ENCODE measurements at regions not wholly inside any gene's neighbourhood (a gene's known extent, or its start where the extent isn't known, plus 50 kb on each side); places are given as distances from the start of the nearest gene placed in this dataset.

GRCh38 chr5:148911386-148911785 is 85.0 kb downstream of the ADRB2 start:
- WGBS (ENCODE audit: insufficient coverage) = 73% methylated on average over 2 of the region's 2 CpGs
- no peaks in the 10 kb centered on the region for H3K9me3 ChIP-seq (ENCODE audit: control insufficient read depth, insufficient read depth, low read length)
- no peaks in the 10 kb centered on the region for H3K36me3 ChIP-seq (ENCODE audit: control insufficient read depth, insufficient read depth, low read length)
- no peaks in the 10 kb centered on the region for H3K27me3 ChIP-seq (ENCODE audit: control insufficient read depth, insufficient read depth, low read length)
- no peak overlapping the region for H3K4me3 ChIP-seq (ENCODE audit: low read depth, low read length)
- no peak overlapping the region for H3K27ac ChIP-seq (ENCODE audit: low read depth, low read length)
- no peak for DNase-seq (ENCODE audit: low read depth in 4 of 6, low spot score in 6 of 6)
- peaks cover 9% of the 10 kb centered on the region for H3K4me1 ChIP-seq (ENCODE audit: control insufficient read depth, insufficient read depth, low read length)

- no peak overlapping the region for H3K4me3 ChIP-seq (ENCODE audit: low read depth, low read length)
- H3K9me3 ChIP-seq (ENCODE audit: control insufficient read depth, insufficient read depth, low read length) = no peaks in the 10 kb centered on the region
- H3K4me1 ChIP-seq (ENCODE audit: control insufficient read depth, insufficient read depth, low read length) = peaks cover 9% of the 10 kb centered on the region
- DNase-seq (ENCODE audit: low read depth in 4 of 6, low spot score in 6 of 6) = no peak
- no peaks in the 10 kb centered on the region for H3K27me3 ChIP-seq (ENCODE audit: control insufficient read depth, insufficient read depth, low read length)
- H3K36me3 ChIP-seq (ENCODE audit: control insufficient read depth, insufficient read depth, low read length) = no peaks in the 10 kb centered on the region
- no peak overlapping the region for H3K27ac ChIP-seq (ENCODE audit: low read depth, low read length)
- no CpG with 5 or more reads among the region's 1 CpG for WGBS (ENCODE audit: insufficient coverage)
These were observed 85.7 kb downstream of the ADRB2 start for GRCh38 chr5:148912146-148912545.

GRCh38 chr5:148912714-148913398 is 86.4 kb downstream of the ADRB2 start:
- Histone ChIP-seq H3K4me1 (ENCODE audit: control insufficient read depth, insufficient read depth, low read length) (peaks cover 9% of the 10 kb centered on the region), H3K27ac (ENCODE audit: low read depth, low read length) (no peak overlapping the region), H3K27me3 (ENCODE audit: control insufficient read depth, insufficient read depth, low read length) (no peaks in the 10 kb centered on the region), H3K9me3 (ENCODE audit: control insufficient read depth, insufficient read depth, low read length) (no peaks in the 10 kb centered on the region), H3K36me3 (ENCODE audit: control insufficient read depth, insufficient read depth, low read length) (no peaks in the 10 kb centered on the region), H3K4me3 (ENCODE audit: low read depth, low read length) (no peak overlapping the region)
- WGBS (ENCODE audit: insufficient coverage) = 52% methylated on average over 7 of the region's 9 CpGs
- peak in 1 of 6 donors; percentile 56 for DNase-seq (ENCODE audit: low read depth in 4 of 6, low spot score in 6 of 6)

GRCh38 chr5:148913493-148913892 is 87.1 kb downstream of the ADRB2 start:
- Histone ChIP-seq H3K27me3 (ENCODE audit: control insufficient read depth, insufficient read depth, low read length) (no peaks in the 10 kb centered on the region), H3K4me1 (ENCODE audit: control insufficient read depth, insufficient read depth, low read length) (peaks cover 9% of the 10 kb centered on the region), H3K4me3 (ENCODE audit: low read depth, low read length) (no peak overlapping the region), H3K9me3 (ENCODE audit: control insufficient read depth, insufficient read depth, low read length) (no peaks in the 10 kb centered on the region), H3K27ac (ENCODE audit: low read depth, low read length) (no peak overlapping the region), H3K36me3 (ENCODE audit: control insufficient read depth, insufficient read depth, low read length) (no peaks in the 10 kb centered on the region)
- no peak for DNase-seq (ENCODE audit: low read depth in 4 of 6, low spot score in 6 of 6)
- 94% methylated on average over 3 of the region's 6 CpGs for WGBS (ENCODE audit: insufficient coverage)

- Histone ChIP-seq H3K36me3 (ENCODE audit: control insufficient read depth, insufficient read depth, low read length) (no peaks in the 10 kb centered on the region), H3K4me1 (ENCODE audit: control insufficient read depth, insufficient read depth, low read length) (peaks cover 9% of the 10 kb centered on the region), H3K27me3 (ENCODE audit: control insufficient read depth, insufficient read depth, low read length) (no peaks in the 10 kb centered on the region), H3K27ac (ENCODE audit: low read depth, low read length) (no peak overlapping the region), H3K9me3 (ENCODE audit: control insufficient read depth, insufficient read depth, low read length) (no peaks in the 10 kb centered on the region), H3K4me3 (ENCODE audit: low read depth, low read length) (no peak overlapping the region)
- 100% methylated on average over 1 of the region's 2 CpGs for WGBS (ENCODE audit: insufficient coverage)
- DNase-seq (ENCODE audit: low read depth in 4 of 6, low spot score in 6 of 6) = no peak
These were observed 87.6 kb downstream of the ADRB2 start for GRCh38 chr5:148913985-148914431.

- Histone ChIP-seq H3K27ac (ENCODE audit: low read depth, low read length) (no peak overlapping the region), H3K9me3 (ENCODE audit: control insufficient read depth, insufficient read depth, low read length) (no peaks in the 10 kb centered on the region), H3K36me3 (ENCODE audit: control insufficient read depth, insufficient read depth, low read length) (no peaks in the 10 kb centered on the region), H3K4me3 (ENCODE audit: low read depth, low read length) (no peak overlapping the region), H3K4me1 (ENCODE audit: control insufficient read depth, insufficient read depth, low read length) (peaks cover 9% of the 10 kb centered on the region), H3K27me3 (ENCODE audit: control insufficient read depth, insufficient read depth, low read length) (no peaks in the 10 kb centered on the region)
- 89% methylated on average over 5 of the region's 7 CpGs for WGBS (ENCODE audit: insufficient coverage)
- no peak for DNase-seq (ENCODE audit: low read depth in 4 of 6, low spot score in 6 of 6)
These were observed 88.9 kb downstream of the ADRB2 start for GRCh38 chr5:148915224-148915817.

- DNase-seq (ENCODE audit: low read depth in 4 of 6, low spot score in 6 of 6) = no peak
- H3K36me3 ChIP-seq (ENCODE audit: control insufficient read depth, insufficient read depth, low read length) = no peaks in the 10 kb centered on the region
- H3K4me1 ChIP-seq (ENCODE audit: control insufficient read depth, insufficient read depth, low read length) = no peaks in the 10 kb centered on the region
- no peaks in the 10 kb centered on the region for H3K27me3 ChIP-seq (ENCODE audit: control insufficient read depth, insufficient read depth, low read length)
- WGBS (ENCODE audit: insufficient coverage) = 100% methylated on average over 1 of the region's 2 CpGs
- H3K9me3 ChIP-seq (ENCODE audit: control insufficient read depth, insufficient read depth, low read length) = no peaks in the 10 kb centered on the region
- H3K4me3 ChIP-seq (ENCODE audit: low read depth, low read length) = no peak overlapping the region
- H3K27ac ChIP-seq (ENCODE audit: low read depth, low read length) = no peak overlapping the region
These were observed 94.4 kb downstream of the ADRB2 start for GRCh38 chr5:148920646-148921288.

GRCh38 chr5:148921350-148921749 is 94.9 kb downstream of the ADRB2 start:
- WGBS (ENCODE audit: insufficient coverage) = 70% methylated on average over 1 of the region's 1 CpG
- no peaks in the 10 kb centered on the region for H3K9me3 ChIP-seq (ENCODE audit: control insufficient read depth, insufficient read depth, low read length)
- no peaks in the 10 kb centered on the region for H3K4me1 ChIP-seq (ENCODE audit: control insufficient read depth, insufficient read depth, low read length)
- no peak for DNase-seq (ENCODE audit: low read depth in 4 of 6, low spot score in 6 of 6)
- H3K36me3 ChIP-seq (ENCODE audit: control insufficient read depth, insufficient read depth, low read length) = no peaks in the 10 kb centered on the region
- H3K4me3 ChIP-seq (ENCODE audit: low read depth, low read length) = no peak overlapping the region
- no peak overlapping the region for H3K27ac ChIP-seq (ENCODE audit: low read depth, low read length)
- no peaks in the 10 kb centered on the region for H3K27me3 ChIP-seq (ENCODE audit: control insufficient read depth, insufficient read depth, low read length)

GRCh38 chr5:148922606-148923005 is 96.2 kb downstream of the ADRB2 start:
- WGBS (ENCODE audit: insufficient coverage) = no CpG with 5 or more reads among the region's 1 CpG
- no peaks in the 10 kb centered on the region for H3K36me3 ChIP-seq (ENCODE audit: control insufficient read depth, insufficient read depth, low read length)
- H3K4me3 ChIP-seq (ENCODE audit: low read depth, low read length) = no peak overlapping the region
- H3K27ac ChIP-seq (ENCODE audit: low read depth, low read length) = no peak overlapping the region
- DNase-seq (ENCODE audit: low read depth in 4 of 6, low spot score in 6 of 6) = no peak
- H3K9me3 ChIP-seq (ENCODE audit: control insufficient read depth, insufficient read depth, low read length) = no peaks in the 10 kb centered on the region
- H3K4me1 ChIP-seq (ENCODE audit: control insufficient read depth, insufficient read depth, low read length) = no peaks in the 10 kb centered on the region
- H3K27me3 ChIP-seq (ENCODE audit: control insufficient read depth, insufficient read depth, low read length) = no peaks in the 10 kb centered on the region

- Histone ChIP-seq H3K4me1 (ENCODE audit: control insufficient read depth, insufficient read depth, low read length) (no peaks in the 10 kb centered on the region), H3K27me3 (ENCODE audit: control insufficient read depth, insufficient read depth, low read length) (no peaks in the 10 kb centered on the region), H3K4me3 (ENCODE audit: low read depth, low read length) (no peak overlapping the region), H3K36me3 (ENCODE audit: control insufficient read depth, insufficient read depth, low read length) (no peaks in the 10 kb centered on the region), H3K27ac (ENCODE audit: low read depth, low read length) (no peak overlapping the region), H3K9me3 (ENCODE audit: control insufficient read depth, insufficient read depth, low read length) (no peaks in the 10 kb centered on the region)
- 86% methylated on average over 1 of the region's 1 CpG for WGBS (ENCODE audit: insufficient coverage)
- no peak for DNase-seq (ENCODE audit: low read depth in 4 of 6, low spot score in 6 of 6)
These were observed 96.6 kb downstream of the ADRB2 start for GRCh38 chr5:148923023-148923422.

Measured in spinal cord (tissue), 9 donors.